Mesenchymal stem cell (in vitro differentiated cells and primary cell): ENCODE measurements at regions not wholly inside any gene's neighbourhood (a gene's known extent, or its start where the extent isn't known, plus 50 kb on each side); places are given as distances from the start of the nearest gene placed in this dataset.

Experiments used
- DNase-seq: peaks from one replicate; pipeline ENCODE4 v3.0.0-alpha.2; 2013
- H2AFZ ChIP-seq: one replicate; pipeline ENCODE4 v1.6.1; 2013; ENCODE audit warnings: low read depth, mild to moderate bottlenecking, control low read depth, inconsistent platforms, low read length, moderate library complexity
- H2AK5ac ChIP-seq: 2 replicates; pipeline ENCODE4 v1.6.1; 2013; ENCODE audit warnings: low read length, moderate library complexity, mild to moderate bottlenecking, inconsistent platforms; ENCODE audit not compliant: severe bottlenecking
- H2BK120ac ChIP-seq: one replicate; pipeline ENCODE4 v1.6.1; 2013; ENCODE audit warnings: low read depth, mild to moderate bottlenecking, inconsistent platforms, low read length, moderate library complexity
- H2BK12ac ChIP-seq, 2 experiments: one replicate each; pipeline ENCODE4 v1.6.1; 2013; ENCODE audit warnings: inconsistent platforms in 2 of 2, low read length in 2 of 2, mild to moderate bottlenecking in 2 of 2, moderate library complexity in 2 of 2, control low read depth in 1 of 2
- H2BK15ac ChIP-seq: one replicate; pipeline ENCODE4 v1.6.1; 2013; ENCODE audit warnings: mild to moderate bottlenecking, low read depth, inconsistent platforms; ENCODE audit not compliant: poor library complexity, severe bottlenecking
- H2BK5ac ChIP-seq: 2 replicates; pipeline ENCODE4 v1.6.1; 2013; ENCODE audit warnings: low read depth, mild to moderate bottlenecking, low read length, control low read depth, inconsistent platforms; ENCODE audit not compliant: poor library complexity, severe bottlenecking
- H3K14ac ChIP-seq, 2 experiments: one replicate each; pipeline ENCODE4 v1.6.1; 2013; ENCODE audit warnings: inconsistent platforms in 2 of 2, low read length in 2 of 2, control low read depth in 1 of 2, mild to moderate bottlenecking in 1 of 2, moderate library complexity in 1 of 2
- H3K18ac ChIP-seq, 2 experiments: one replicate each; pipeline ENCODE4 v1.6.1; 2013; ENCODE audit warnings: inconsistent platforms in 2 of 2, low read length in 2 of 2, control low read depth in 1 of 2, low read depth in 1 of 2, mild to moderate bottlenecking in 1 of 2
- H3K23ac ChIP-seq, 2 experiments: one replicate each; pipeline ENCODE4 v1.6.1; 2013; ENCODE audit warnings: inconsistent platforms in 2 of 2, low read length in 2 of 2, mild to moderate bottlenecking in 2 of 2, moderate library complexity in 2 of 2, control low read depth in 1 of 2
- H3K27ac ChIP-seq: 2 replicates; pipeline ENCODE4 v1.5.1; 2013; ENCODE audit warnings: mild to moderate bottlenecking, moderate library complexity, low read length, control low read depth, inconsistent platforms; ENCODE audit not compliant: poor library complexity, severe bottlenecking
- H3K27me3 ChIP-seq, 2 experiments: 2 replicates each; pipeline versions ENCODE4 v1.6.1 to v1.7.0; 2013; ENCODE audit warnings: low read length in 2 of 2, mild to moderate bottlenecking in 2 of 2, moderate library complexity in 2 of 2, control low read depth in 1 of 2, inconsistent platforms in 1 of 2; ENCODE audit not compliant: control insufficient read depth in 1 of 2, insufficient read depth in 1 of 2
- H3K36me3 ChIP-seq, 2 experiments: 2 replicates each; pipeline versions ENCODE4 v1.6.1 to v1.7.0; 2013; ENCODE audit warnings: low read length in 2 of 2, control low read depth in 1 of 2, inconsistent platforms in 1 of 2, low read depth in 1 of 2, mild to moderate bottlenecking in 1 of 2; ENCODE audit not compliant: insufficient read depth in 2 of 2, control insufficient read depth in 1 of 2
- H3K4ac ChIP-seq, 2 experiments: one replicate each; pipeline ENCODE4 v1.6.1; 2013; ENCODE audit warnings: inconsistent platforms in 2 of 2, low read length in 2 of 2, mild to moderate bottlenecking in 2 of 2, moderate library complexity in 2 of 2, control low read depth in 1 of 2, low read depth in 1 of 2
- H3K4me1 ChIP-seq: 2 replicates; pipeline ENCODE4 v1.6.1; 2013; ENCODE audit warnings: low read depth, low read length, control low read depth; ENCODE audit not compliant: control insufficient read depth, insufficient read depth
- H3K4me2 ChIP-seq: 2 replicates; pipeline ENCODE4 v1.6.1; 2013; ENCODE audit warnings: low read length, mild to moderate bottlenecking, inconsistent platforms; ENCODE audit not compliant: poor library complexity, severe bottlenecking
- H3K4me3 ChIP-seq, 2 experiments: 2 replicates each; pipeline versions ENCODE4 v1.5.1 to v1.7.0; 2013; ENCODE audit warnings: low read length in 2 of 2, mild to moderate bottlenecking in 2 of 2, control low read depth in 1 of 2, low read depth in 1 of 2; ENCODE audit not compliant: insufficient read depth in 1 of 2
- H3K79me1 ChIP-seq: replicated peaks from 2 replicates; pipeline ENCODE4 v1.6.1; 2013; ENCODE audit warnings: mild to moderate bottlenecking, control low read depth, low read length, inconsistent platforms; ENCODE audit not compliant: poor library complexity, severe bottlenecking
- H3K9ac ChIP-seq: 2 replicates; pipeline ENCODE4 v1.7.0; 2013; ENCODE audit warnings: mild to moderate bottlenecking, low read length, moderate library complexity
- H3K9me3 ChIP-seq: 2 replicates; pipeline ENCODE4 v1.7.0; 2013; ENCODE audit warnings: mild to moderate bottlenecking, low read length; ENCODE audit not compliant: control insufficient read depth
- H4K8ac ChIP-seq: one replicate; pipeline ENCODE4 v1.6.1; 2013; ENCODE audit warnings: inconsistent platforms, mild to moderate bottlenecking, low read length, moderate library complexity
- H4K91ac ChIP-seq: one replicate; pipeline ENCODE4 v1.6.1; 2013; ENCODE audit warnings: mild to moderate bottlenecking, low read length, inconsistent platforms
- WGBS: methylation state at CpG from one replicate; pipeline ENCODE4 v1.1.7; 2013; ENCODE audit warnings: mixed read lengths; 5-methylcytosine and 5-hydroxymethylcytosine counted together

GRCh38 chr13:91277013-91277676 lies 70.3 kb upstream of the MIR17HG start:
- no peak overlapping the region for H3K4me3 ChIP-seq
- no peak overlapping the region for H3K23ac ChIP-seq
- H3K18ac ChIP-seq, result no peak overlapping the region
- no peak for DNase-seq
- H4K91ac ChIP-seq, result no peak overlapping the region
- H3K4me1 ChIP-seq, result no peaks in the 10 kb centered on the region
- H2BK15ac ChIP-seq, result no peak overlapping the region
- H3K36me3 ChIP-seq, result no peaks in the 10 kb centered on the region
- no peaks in the 10 kb centered on the region for H3K27me3 ChIP-seq
- H2AK5ac ChIP-seq, result no peak overlapping the region
- no peak overlapping the region for H2BK5ac ChIP-seq
- H3K4ac ChIP-seq, result no peak overlapping the region
- no peak overlapping the region for H3K4me2 ChIP-seq
- H3K79me1 ChIP-seq, result no peaks in the 10 kb centered on the region
- no peak overlapping the region for H2BK120ac ChIP-seq
- no peak overlapping the region for H3K14ac ChIP-seq
- no peak overlapping the region for H2AFZ ChIP-seq
- WGBS, result 94% methylated on average over 5 of the region's 5 CpGs
- peaks cover 8% of the 10 kb centered on the region for H3K9me3 ChIP-seq
- H2BK12ac ChIP-seq, result no peak overlapping the region
- no peak overlapping the region for H4K8ac ChIP-seq
- H3K27ac ChIP-seq, result no peak overlapping the region
- no peak overlapping the region for H3K9ac ChIP-seq

- no peak overlapping the region for H2AK5ac ChIP-seq
- no peaks in the 10 kb centered on the region for H3K27me3 ChIP-seq
- H4K8ac ChIP-seq, result no peak overlapping the region
- no peak overlapping the region for H3K4me2 ChIP-seq
- H3K4ac ChIP-seq, result no peak overlapping the region
- H2AFZ ChIP-seq, result no peak overlapping the region
- H3K4me1 ChIP-seq, result no peaks in the 10 kb centered on the region
- no peak overlapping the region for H3K14ac ChIP-seq
- H4K91ac ChIP-seq, result no peak overlapping the region
- H3K36me3 ChIP-seq, result no peaks in the 10 kb centered on the region
- no peak for DNase-seq
- H3K9me3 ChIP-seq, result peaks cover 8% of the 10 kb centered on the region
- H3K18ac ChIP-seq, result no peak overlapping the region
- no peak overlapping the region for H2BK15ac ChIP-seq
- no peak overlapping the region for H3K9ac ChIP-seq
- H3K23ac ChIP-seq, result no peak overlapping the region
- no peak overlapping the region for H2BK12ac ChIP-seq
- WGBS, result 100% methylated on average over 2 of the region's 3 CpGs
- no peaks in the 10 kb centered on the region for H3K79me1 ChIP-seq
- no peak overlapping the region for H3K27ac ChIP-seq
- no peak overlapping the region for H2BK5ac ChIP-seq
- H3K4me3 ChIP-seq, result no peak overlapping the region
- H2BK120ac ChIP-seq, result no peak overlapping the region
These were observed 69.2 kb upstream of the MIR17HG start for GRCh38 chr13:91278291-91278690.

GRCh38 chr13:91278888-91279287 lies 68.6 kb upstream of the MIR17HG start:
- H3K4ac ChIP-seq, result no peak overlapping the region
- H2BK120ac ChIP-seq, result no peak overlapping the region
- H3K23ac ChIP-seq, result no peak overlapping the region
- peaks cover 8% of the 10 kb centered on the region for H3K9me3 ChIP-seq
- no peak overlapping the region for H3K4me3 ChIP-seq
- no peaks in the 10 kb centered on the region for H3K4me1 ChIP-seq
- no peak for DNase-seq
- H2AK5ac ChIP-seq, result no peak overlapping the region
- no peak overlapping the region for H3K18ac ChIP-seq
- H4K91ac ChIP-seq, result no peak overlapping the region
- no peak overlapping the region for H4K8ac ChIP-seq
- no peak overlapping the region for H3K4me2 ChIP-seq
- no peak overlapping the region for H3K27ac ChIP-seq
- no peak overlapping the region for H2AFZ ChIP-seq
- H3K36me3 ChIP-seq, result no peaks in the 10 kb centered on the region
- no peaks in the 10 kb centered on the region for H3K27me3 ChIP-seq
- no peaks in the 10 kb centered on the region for H3K79me1 ChIP-seq
- WGBS, result 90% methylated on average over 2 of the region's 2 CpGs
- no peak overlapping the region for H3K9ac ChIP-seq
- no peak overlapping the region for H3K14ac ChIP-seq
- no peak overlapping the region for H2BK15ac ChIP-seq
- no peak overlapping the region for H2BK12ac ChIP-seq
- H2BK5ac ChIP-seq, result no peak overlapping the region

GRCh38 chr13:91280801-91281200 lies 66.7 kb upstream of the MIR17HG start:
- Histone ChIP-seq H3K36me3 (no peaks in the 10 kb centered on the region), H2BK120ac (no peak overlapping the region), H4K8ac (no peak overlapping the region), H4K91ac (no peak overlapping the region), H3K9me3 (peaks cover 13% of the 10 kb centered on the region), H3K14ac (no peak overlapping the region), H3K27me3 (no peaks in the 10 kb centered on the region), H3K23ac (no peak overlapping the region), H3K9ac (no peak overlapping the region), H2BK12ac (no peak overlapping the region), H3K4me2 (no peak overlapping the region), H2BK15ac (no peak overlapping the region), H3K4me1 (no peaks in the 10 kb centered on the region), H3K27ac (no peak overlapping the region), H3K79me1 (no peaks in the 10 kb centered on the region), H2AK5ac (no peak overlapping the region), H3K4me3 (no peak overlapping the region), H2AFZ (no peak overlapping the region), H2BK5ac (no peak overlapping the region), H3K4ac (no peak overlapping the region), H3K18ac (no peak overlapping the region)
- no peak for DNase-seq
- 83% methylated on average over 2 of the region's 2 CpGs for WGBS
